ENCODE measurements at regions not wholly inside any gene's neighbourhood (a gene's known extent, or its start where the extent isn't known, plus 50 kb on each side); places are given as distances from the start of the nearest gene placed in this dataset.

DNA sequence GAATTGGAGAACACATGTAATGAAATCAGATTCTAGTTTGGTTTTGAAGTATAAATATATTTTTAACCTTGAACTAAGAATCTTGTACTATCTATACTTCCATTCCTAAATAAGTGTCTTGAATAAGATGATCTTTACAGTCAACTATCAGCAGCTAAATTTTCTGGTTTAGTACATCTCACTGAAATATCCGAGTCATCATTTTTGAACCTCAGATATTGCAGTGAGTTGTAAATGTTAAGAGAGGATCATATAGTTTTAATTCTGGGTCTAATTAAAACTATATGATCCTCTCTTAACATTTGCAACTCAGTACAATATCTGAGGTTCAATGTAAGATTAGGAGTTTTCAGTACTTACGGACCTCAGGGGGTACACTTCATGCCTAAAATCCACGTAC, 768.8 kb upstream of the ADAMTS5 start:
- ATAC-seq (no peak), DNase-seq (no peak)
- 95 to 99% (median 95%) methylated on average over 3 of the region's 3 CpGs for WGBS, 3 donors
- Histone ChIP-seq H3K27me3 (ENCODE audit: insufficient read depth in 3 of 3, low read length in 2 of 3) (no peaks in the 10 kb centered on the region), H3K4me1 (no peaks in the 10 kb centered on the region), H3K4me3 (no peak overlapping the region), H3K27ac (no peak overlapping the region), H3K36me3 (ENCODE audit: insufficient read depth in 1 of 2, low read depth in 1 of 2) (no peaks in the 10 kb centered on the region), H3K9me3 (no peaks in the 10 kb centered on the region)
- TF ChIP-seq, protein P1, sequence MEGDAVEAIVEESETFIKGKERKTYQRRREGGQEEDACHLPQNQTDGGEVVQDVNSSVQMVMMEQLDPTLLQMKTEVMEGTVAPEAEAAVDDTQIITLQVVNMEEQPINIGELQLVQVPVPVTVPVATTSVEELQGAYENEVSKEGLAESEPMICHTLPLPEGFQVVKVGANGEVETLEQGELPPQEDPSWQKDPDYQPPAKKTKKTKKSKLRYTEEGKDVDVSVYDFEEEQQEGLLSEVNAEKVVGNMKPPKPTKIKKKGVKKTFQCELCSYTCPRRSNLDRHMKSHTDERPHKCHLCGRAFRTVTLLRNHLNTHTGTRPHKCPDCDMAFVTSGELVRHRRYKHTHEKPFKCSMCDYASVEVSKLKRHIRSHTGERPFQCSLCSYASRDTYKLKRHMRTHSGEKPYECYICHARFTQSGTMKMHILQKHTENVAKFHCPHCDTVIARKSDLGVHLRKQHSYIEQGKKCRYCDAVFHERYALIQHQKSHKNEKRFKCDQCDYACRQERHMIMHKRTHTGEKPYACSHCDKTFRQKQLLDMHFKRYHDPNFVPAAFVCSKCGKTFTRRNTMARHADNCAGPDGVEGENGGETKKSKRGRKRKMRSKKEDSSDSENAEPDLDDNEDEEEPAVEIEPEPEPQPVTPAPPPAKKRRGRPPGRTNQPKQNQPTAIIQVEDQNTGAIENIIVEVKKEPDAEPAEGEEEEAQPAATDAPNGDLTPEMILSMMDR (IDR thresholded peaks at IDR 0.05) = no peak
- intact Hi-C loops (cut with DNase I) = no loop called here

DNA sequence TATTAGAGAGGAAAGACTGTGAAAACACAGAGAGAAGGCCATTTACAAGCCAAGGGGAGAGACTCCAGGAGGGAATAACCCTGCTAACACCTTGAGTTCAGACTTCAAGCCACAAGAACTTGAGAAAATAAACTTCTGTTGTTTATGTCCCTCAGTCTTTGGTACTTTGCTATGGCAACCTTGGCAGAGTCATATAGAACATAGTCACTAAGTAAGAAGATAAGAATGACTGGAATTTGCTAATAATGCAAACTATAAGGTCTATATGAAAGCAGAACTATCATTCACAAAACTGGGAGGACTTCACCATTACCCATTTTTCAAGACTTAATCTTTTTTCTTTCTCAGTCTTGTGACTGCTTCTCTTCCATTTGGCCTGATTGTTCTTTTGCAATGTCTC, 767.3 kb upstream of the ADAMTS5 start:
- intact Hi-C loops (cut with DNase I) = no loop called here
- Histone ChIP-seq H3K9me3 (peaks cover 4% of the 10 kb centered on the region), H3K27ac (no peak overlapping the region), H3K4me1 (no peaks in the 10 kb centered on the region), H3K27me3 (ENCODE audit: insufficient read depth in 3 of 3, low read length in 2 of 3) (no peaks in the 10 kb centered on the region), H3K4me3 (no peak overlapping the region), H3K36me3 (ENCODE audit: insufficient read depth in 1 of 2, low read depth in 1 of 2) (no peaks in the 10 kb centered on the region)
- TF ChIP-seq, protein P1 (IDR thresholded peaks at IDR 0.05) = no peak
- ATAC-seq (no peak), DNase-seq (no peak)

DNA sequence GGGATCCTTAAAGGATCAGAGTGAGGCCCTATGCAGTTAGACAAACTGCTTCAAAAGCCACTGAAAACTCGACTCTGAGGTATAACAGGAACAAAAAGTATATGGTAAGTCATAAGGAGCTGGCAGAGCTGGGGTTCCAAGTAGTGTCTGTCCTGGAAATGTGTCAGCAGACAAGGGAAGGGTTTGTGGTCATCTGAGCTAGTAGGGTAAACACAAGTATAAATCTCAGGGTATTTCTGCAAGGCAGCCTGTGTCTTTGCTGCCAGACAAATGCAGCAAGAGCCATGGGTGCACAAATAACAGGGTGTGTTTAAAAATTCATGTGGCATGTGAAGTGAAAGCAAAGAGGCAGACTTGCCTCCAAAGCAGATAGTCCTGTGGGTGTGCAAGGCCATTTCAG, 759.0 kb upstream of the ADAMTS5 start:
- Histone ChIP-seq H3K4me1 (no peaks in the 10 kb centered on the region), H3K4me3 (no peak overlapping the region), H3K36me3 (ENCODE audit: insufficient read depth in 1 of 2, low read depth in 1 of 2) (no peaks in the 10 kb centered on the region), H3K27me3 (ENCODE audit: insufficient read depth in 3 of 3, low read length in 2 of 3) (no peaks in the 10 kb centered on the region), H3K27ac (no peak overlapping the region), H3K9me3 (peaks cover 4% of the 10 kb centered on the region)
- no peak for ATAC-seq
- 67 to 78% (median 77%) methylated on average over 1 of the region's 1 CpG for WGBS, 3 donors
- intact Hi-C loops (cut with DNase I) = no loop called here
- TF ChIP-seq, protein P1 (IDR thresholded peaks at IDR 0.05) = no peak
- DNase-seq = no peak

DNA sequence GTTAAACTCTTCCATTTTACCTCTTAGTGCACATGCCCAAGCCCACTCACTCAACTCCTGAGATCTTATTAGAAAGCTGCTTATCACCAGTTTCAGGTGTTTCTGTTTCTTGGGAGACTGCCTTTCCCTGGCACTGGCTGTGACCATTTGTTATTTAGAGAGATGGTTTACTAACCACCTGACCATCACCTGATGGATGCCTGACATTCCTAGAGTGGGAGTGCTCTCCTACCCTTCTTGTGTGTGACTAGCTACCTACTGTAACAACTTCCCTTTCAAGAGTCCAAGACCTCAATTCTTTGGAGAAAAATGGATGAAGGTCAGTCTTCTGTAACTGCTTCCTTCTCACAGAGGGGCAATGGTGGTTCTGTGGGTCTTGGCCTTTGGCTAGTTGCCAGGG, 755.2 kb upstream of the ADAMTS5 start:
- TF ChIP-seq, protein P1 (IDR thresholded peaks at IDR 0.05) = no peak
- Histone ChIP-seq H3K4me1 (no peaks in the 10 kb centered on the region), H3K27me3 (ENCODE audit: insufficient read depth in 3 of 3, low read length in 2 of 3) (no peaks in the 10 kb centered on the region), H3K4me3 (no peak overlapping the region), H3K9me3 (no peaks in the 10 kb centered on the region), H3K36me3 (ENCODE audit: insufficient read depth in 1 of 2, low read depth in 1 of 2) (no peaks in the 10 kb centered on the region), H3K27ac (no peak overlapping the region)
- DNase-seq (no peak), ATAC-seq (no peak)
- intact Hi-C loops (cut with DNase I) = no loop called here

DNA sequence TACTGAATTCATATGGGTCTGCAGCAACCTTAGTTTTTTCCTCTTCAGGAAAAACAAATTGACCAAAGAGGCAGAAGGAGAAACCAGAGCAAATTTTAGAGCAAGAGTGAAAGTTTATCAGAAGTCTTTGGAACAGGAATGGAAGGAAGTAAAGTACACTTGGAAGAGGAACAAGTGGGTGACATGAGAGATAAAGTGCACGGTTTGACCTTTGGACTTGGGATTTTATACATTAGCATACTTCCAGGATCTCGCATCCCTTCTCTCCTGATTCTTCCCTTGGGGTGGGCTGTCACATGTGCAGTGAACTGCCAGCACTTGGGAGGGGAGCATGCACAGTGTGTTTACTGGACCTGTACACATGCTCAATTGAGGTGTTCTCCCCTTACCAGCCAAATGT, 754.8 kb upstream of the ADAMTS5 start:
- Histone ChIP-seq H3K36me3 (ENCODE audit: insufficient read depth in 1 of 2, low read depth in 1 of 2) (no peaks in the 10 kb centered on the region), H3K9me3 (no peaks in the 10 kb centered on the region), H3K4me1 (no peaks in the 10 kb centered on the region), H3K4me3 (no peak overlapping the region), H3K27me3 (ENCODE audit: insufficient read depth in 3 of 3, low read length in 2 of 3) (no peaks in the 10 kb centered on the region), H3K27ac (no peak overlapping the region)
- 63 to 66% (median 65%) methylated on average over 2 of the region's 2 CpGs for WGBS, 3 donors
- intact Hi-C loops (cut with DNase I) = no loop called here
- DNase-seq = no peak
- no peak for ATAC-seq
- TF ChIP-seq, protein P1 (IDR thresholded peaks at IDR 0.05) = no peak

All from psoas muscle (tissue), 7 donors.